IMR-90 (cell line): ENCODE measurements at regions not wholly inside any gene's neighbourhood (a gene's known extent, or its start where the extent isn't known, plus 50 kb on each side); places are given as distances from the start of the nearest gene placed in this dataset.

Experiments used
- ATAC-seq: fragments of 200-7000 bp; cut with Tn5 transposase; 2 replicates; pipeline ENCODE4 v1.9.1; 2020; ENCODE audit warnings: low read depth, mild to moderate bottlenecking, moderate library complexity
- BruUV-seq: library from RNA; stranded (reverse); fragments of 400-500 nt; replicated peaks from 2 replicates; lab custom pipeline; 2021; lab: Mats Ljungman, UMichigan
- CTCF ChIA-PET: fragments of 300-600 bp; formaldehyde crosslinking; extraction: SDS; loops from one replicate; lab custom pipeline; 2021; ENCODE audit warnings: antibody characterized with exemption; lab: Yijun Ruan, JAX
- POLR2A ChIA-PET: fragments of 300-600 bp; sonication (Branson Sonifier 250); formaldehyde crosslinking; loops from one replicate; lab custom pipeline; 2022; ENCODE audit warnings: antibody characterized with exemption; ENCODE audit not compliant: unreplicated experiment; lab: Charles Lee
- DNase-seq: peaks from one replicate; pipeline ENCODE4 v3.0.0; 2013
- H2AFZ ChIP-seq: replicated peaks from 2 replicates; pipeline ENCODE3; 2013; ENCODE audit warnings: low read length, mild to moderate bottlenecking; ENCODE audit not compliant: poor library complexity
- H2AK5ac ChIP-seq: 2 replicates; pipeline ENCODE4 v1.6.1; 2013; ENCODE audit warnings: low read depth, low read length, inconsistent platforms
- H2AK9ac ChIP-seq: replicated peaks from 2 replicates; pipeline ENCODE3; 2013; ENCODE audit warnings: mild to moderate bottlenecking, low read depth, low read length, moderate library complexity; ENCODE audit not compliant: poor library complexity
- H2BK120ac ChIP-seq: 2 replicates; pipeline ENCODE4 v1.6.1; 2013; ENCODE audit warnings: low read depth, low read length, inconsistent platforms
- H2BK15ac ChIP-seq: 3 replicates; pipeline ENCODE4 v1.6.1; 2013; ENCODE audit warnings: low read depth, low read length, inconsistent platforms
- H2BK20ac ChIP-seq: 2 replicates; pipeline ENCODE4 v1.6.1; 2013; ENCODE audit warnings: low read depth, mild to moderate bottlenecking, inconsistent platforms, low read length, moderate library complexity
- H2BK5ac ChIP-seq: 2 replicates; pipeline ENCODE4 v1.6.1; 2013; ENCODE audit warnings: mild to moderate bottlenecking, low read depth, low read length, inconsistent platforms; ENCODE audit not compliant: poor library complexity, severe bottlenecking
- H3K14ac ChIP-seq: replicated peaks from 2 replicates; pipeline ENCODE4 v1.6.1; 2013; ENCODE audit warnings: low read depth, low read length, inconsistent platforms
- H3K18ac ChIP-seq: 2 replicates; pipeline ENCODE4 v1.6.1; 2013; ENCODE audit warnings: low read depth, low read length, control low read depth
- H3K23ac ChIP-seq: 2 replicates; pipeline ENCODE4 v1.6.1; 2013; ENCODE audit warnings: low read depth, low read length, inconsistent platforms
- H3K27ac ChIP-seq: 2 replicates; pipeline ENCODE4 v1.5.1; 2013; ENCODE audit warnings: mild to moderate bottlenecking, control low read depth, low read length; ENCODE audit not compliant: insufficient read depth
- H3K27me3 ChIP-seq: 2 replicates; pipeline ENCODE4 v1.6.1; 2013; ENCODE audit warnings: low read length; ENCODE audit not compliant: control insufficient read depth, insufficient read depth
- H3K36me3 ChIP-seq: 2 replicates; pipeline ENCODE4 v1.6.1; 2013; ENCODE audit warnings: low read length, mixed read lengths; ENCODE audit not compliant: control insufficient read depth, insufficient read depth
- H3K4ac ChIP-seq: 2 replicates; pipeline ENCODE4 v1.6.1; 2013; ENCODE audit warnings: low read depth, low read length, inconsistent platforms
- H3K4me1 ChIP-seq: 2 replicates; pipeline ENCODE4 v1.6.1; 2013; ENCODE audit warnings: low read length, mixed read lengths; ENCODE audit not compliant: control insufficient read depth, insufficient read depth
- H3K4me2 ChIP-seq: 2 replicates; pipeline ENCODE4 v1.6.1; 2013; ENCODE audit warnings: low read depth, mild to moderate bottlenecking, control low read depth, low read length, moderate library complexity
- H3K4me3 ChIP-seq: 2 replicates; pipeline ENCODE4 v1.5.1; 2013; ENCODE audit warnings: low read depth, mild to moderate bottlenecking, control low read depth, low read length, moderate library complexity; ENCODE audit not compliant: insufficient read depth
- H3K56ac ChIP-seq: 2 replicates; pipeline ENCODE4 v1.6.1; 2013; ENCODE audit warnings: low read length, inconsistent platforms; ENCODE audit not compliant: insufficient read depth; ENCODE audit errors: extremely low read depth
- H3K79me1 ChIP-seq, 2 experiments: 2 replicates each; pipeline ENCODE4 v1.6.1; 2013; ENCODE audit warnings: low read length in 2 of 2, inconsistent platforms in 1 of 2, low read depth in 1 of 2
- H3K9ac ChIP-seq: 2 replicates; pipeline ENCODE4 v1.6.1; 2013; ENCODE audit warnings: low read depth, low read length, control low read depth
- H3K9me1 ChIP-seq: 2 replicates; pipeline ENCODE4 v1.6.1; 2013; ENCODE audit warnings: low read length, inconsistent platforms; ENCODE audit not compliant: insufficient read depth
- H3K9me3 ChIP-seq: 2 replicates; pipeline ENCODE4 v1.6.1; 2013; ENCODE audit warnings: low read length; ENCODE audit not compliant: control insufficient read depth, insufficient read depth
- H4K20me1 ChIP-seq: 2 replicates; pipeline ENCODE4 v1.6.1; 2013; ENCODE audit warnings: low read length, inconsistent platforms; ENCODE audit not compliant: insufficient read depth
- H4K5ac ChIP-seq: 2 replicates; pipeline ENCODE4 v1.6.1; 2013; ENCODE audit warnings: mild to moderate bottlenecking, low read depth, low read length, control low read depth
- H4K8ac ChIP-seq, 2 experiments: 2 replicates each; pipeline ENCODE4 v1.6.1; 2013; ENCODE audit warnings: low read depth in 2 of 2, low read length in 2 of 2, control low read depth in 1 of 2, inconsistent platforms in 1 of 2
- H4K91ac ChIP-seq: 2 replicates; pipeline ENCODE4 v1.6.1; 2013; ENCODE audit warnings: low read depth, low read length, inconsistent platforms; ENCODE audit not compliant: insufficient read depth
- BHLHE40 ChIP-seq: fragments of 150-350 bp; IDR thresholded peaks from 2 replicates; pipeline ENCODE4 v1.6.1; 2016; ENCODE audit warnings: mild to moderate bottlenecking, low read depth, low read length
- CEBPB ChIP-seq: IDR thresholded peaks from 2 replicates; pipeline ENCODE4 v1.6.1; 2012; ENCODE audit warnings: low read depth, low read length, improper control_type of control experiment
- CHD1 ChIP-seq: IDR thresholded peaks from 2 replicates; pipeline ENCODE4 v1.6.1; 2012; ENCODE audit warnings: low read depth, low read length, improper control_type of control experiment
- FOS ChIP-seq: fragments of 150-350 bp; IDR thresholded peaks from 2 replicates; pipeline ENCODE4 v1.6.1; 2016; ENCODE audit warnings: low read depth, low read length
- MAFK ChIP-seq: IDR thresholded peaks from 2 replicates; pipeline ENCODE4 v1.6.1; 2012; ENCODE audit warnings: low read depth, low read length, improper control_type of control experiment
- MAZ ChIP-seq: IDR thresholded peaks from 2 replicates; pipeline ENCODE4 v1.6.1; 2012; ENCODE audit warnings: low read depth, mild to moderate bottlenecking, low read length, improper control_type of control experiment, moderate library complexity, borderline replicate concordance
- MXI1 ChIP-seq: IDR thresholded peaks from 2 replicates; pipeline ENCODE4 v1.6.1; 2012; ENCODE audit warnings: low read depth, mild to moderate bottlenecking, low read length, moderate library complexity, borderline replicate concordance
- NFE2L2 ChIP-seq: fragments of 150-350 bp; IDR thresholded peaks from 2 replicates; pipeline ENCODE4 v1.6.1; 2016; ENCODE audit warnings: low read depth, mild to moderate bottlenecking, low read length
- RAD21 ChIP-seq: IDR thresholded peaks from 2 replicates; pipeline ENCODE4 v1.6.1; 2012; ENCODE audit warnings: low read length, improper control_type of control experiment
- RFX5 ChIP-seq: IDR thresholded peaks from 2 replicates; pipeline ENCODE4 v1.8.0; 2012; ENCODE audit warnings: low read depth, mild to moderate bottlenecking, low read length, moderate library complexity
- USF2 ChIP-seq: fragments of 150-350 bp; IDR thresholded peaks from 2 replicates; pipeline ENCODE4 v1.6.1; 2017; ENCODE audit warnings: mild to moderate bottlenecking, antibody characterized with exemption, low read length, low read depth
- WGBS, 2 experiments: methylation state at CpG; one replicate each; pipeline versions ENCODE4 v1.1.5 to v1.1.7; 2013; ENCODE audit warnings: missing lambda C conversion rate in 2 of 2; ENCODE audit not compliant: insufficient read length in 1 of 2; ENCODE audit errors: extremely low coverage in 2 of 2; 5-methylcytosine and 5-hydroxymethylcytosine counted together
- dilution Hi-C: fragments of 300-500 bp; cut with HindIII; formaldehyde crosslinking; loops from one replicate; pipeline ENCODE4 v1.14.3; 2018; ENCODE audit warnings: low sequenced_read_pairs; ENCODE audit not compliant: unreplicated experiment
- in situ Hi-C: fragments of 300-500 bp; cut with MboI; formaldehyde crosslinking; loops from 3 replicates; pipeline ENCODE4 v1.14.3; 2019; ENCODE audit warnings: low sequenced_read_pairs, inconsistent platforms, mixed read lengths
- intact Hi-C: fragments of 100-400 bp; cut with micrococcal nuclease; formaldehyde crosslinking; loops from 2 replicates; pipeline ENCODE4 v1.10.0; 2022

- Histone ChIP-seq H2AK5ac (no peak overlapping the region), H3K4me3 (no peak overlapping the region), H2BK5ac (no peak overlapping the region), H4K8ac (no peak overlapping the region), H2BK20ac (no peak overlapping the region), H3K4me2 (no peak overlapping the region), H3K79me1 (no peaks in the 10 kb centered on the region), H3K27ac (no peak overlapping the region), H3K4me1 (peaks cover 22% of the 10 kb centered on the region), H2BK120ac (no peak overlapping the region), H3K9me3 (no peaks in the 10 kb centered on the region), H3K23ac (0 out of 2 replicates have a peak overlapping the region, but pooled peaks have one; percentile 25), H4K5ac (no peak overlapping the region), H3K14ac (0 out of 2 replicates have a peak overlapping the region, but pooled peaks have one; percentile 33), H3K9me1 (peaks cover 8% of the 10 kb centered on the region; the same call in 1 of the 2 replicates), H3K56ac (no peak overlapping the region), H3K36me3 (no peaks in the 10 kb centered on the region), H4K91ac (no peak overlapping the region; the same call in 1 of the 2 replicates), H3K4ac (no peak overlapping the region), H4K20me1 (no peaks in the 10 kb centered on the region), H2AFZ (no peak overlapping the region), H3K27me3 (no peaks in the 10 kb centered on the region), H3K18ac (peak overlapping the region; percentile 53; the same call in 1 of the 2 replicates), H2BK15ac (peak overlapping the region; percentile 32; the same call in 1 of the 3 replicates), H2AK9ac (no peak overlapping the region), H3K9ac (no peak overlapping the region)
- no peak for ATAC-seq
- DNase-seq, result no peak
- intact Hi-C loops, result no loop called here
- POLR2A ChIA-PET, result no interaction called here
- CTCF ChIA-PET, result no interaction called here
- in situ Hi-C loops, result no loop called here
- dilution Hi-C loops, result no loop called here
- WGBS, 2 experiments, result no CpG with 5 or more reads among the region's 3 CpGs
- TF ChIP-seq USF2 (no peak), MAZ (no peak), RFX5 (no peak), NFE2L2 (no peak), BHLHE40 (no peak), CHD1 (no peak), CEBPB (no peak), MXI1 (no peak), RAD21 (no peak), FOS (no peak), MAFK (no peak)
- BruUV-seq, result no TSS peak
These were observed 279.5 kb downstream of the RND3 start for GRCh38 chr2:150207979-150208378.
